DND-41 (cell line): ENCODE measurements at regions not wholly inside any gene's neighbourhood (a gene's known extent, or its start where the extent isn't known, plus 50 kb on each side); places are given as distances from the start of the nearest gene placed in this dataset.

ENCODE experiments used
- EZH2 ChIP-seq: IDR thresholded peaks from 3 replicates; pipeline ENCODE4 v1.6.1; 2012; ENCODE audit warnings: borderline replicate concordance, low read depth, mild to moderate bottlenecking, moderate library complexity, low read length, inconsistent platforms; ENCODE audit not compliant: severe bottlenecking
- TF ChIP-seq, protein P1 (sequence below): IDR thresholded peaks from 2 replicates; pipeline ENCODE4 v1.5.1; 2012; ENCODE audit warnings: borderline replicate concordance, low read length, moderate library complexity, mild to moderate bottlenecking; ENCODE audit not compliant: poor library complexity, severe bottlenecking; ENCODE audit errors: extremely low read depth

DNA sequence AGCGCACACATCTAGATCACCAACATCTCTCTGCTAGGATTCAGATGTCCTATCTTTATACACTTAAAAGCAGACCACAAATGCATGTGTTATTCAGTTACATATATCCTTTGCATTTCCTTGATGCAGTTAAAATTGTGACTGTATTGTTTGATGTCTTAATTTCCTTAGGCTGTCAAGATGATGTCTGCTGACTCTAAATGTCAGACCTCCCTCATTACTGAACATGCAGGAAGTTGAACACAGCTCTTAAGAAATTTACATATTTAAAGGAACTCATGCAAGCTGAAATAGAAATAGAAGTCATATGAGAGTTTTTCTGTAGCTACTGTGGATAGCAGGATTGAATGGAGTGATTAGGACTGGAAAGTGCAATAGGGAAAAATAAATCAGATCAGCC lies 336.5 kb upstream of the SEMA6A start:
- TF ChIP-seq, protein P1, sequence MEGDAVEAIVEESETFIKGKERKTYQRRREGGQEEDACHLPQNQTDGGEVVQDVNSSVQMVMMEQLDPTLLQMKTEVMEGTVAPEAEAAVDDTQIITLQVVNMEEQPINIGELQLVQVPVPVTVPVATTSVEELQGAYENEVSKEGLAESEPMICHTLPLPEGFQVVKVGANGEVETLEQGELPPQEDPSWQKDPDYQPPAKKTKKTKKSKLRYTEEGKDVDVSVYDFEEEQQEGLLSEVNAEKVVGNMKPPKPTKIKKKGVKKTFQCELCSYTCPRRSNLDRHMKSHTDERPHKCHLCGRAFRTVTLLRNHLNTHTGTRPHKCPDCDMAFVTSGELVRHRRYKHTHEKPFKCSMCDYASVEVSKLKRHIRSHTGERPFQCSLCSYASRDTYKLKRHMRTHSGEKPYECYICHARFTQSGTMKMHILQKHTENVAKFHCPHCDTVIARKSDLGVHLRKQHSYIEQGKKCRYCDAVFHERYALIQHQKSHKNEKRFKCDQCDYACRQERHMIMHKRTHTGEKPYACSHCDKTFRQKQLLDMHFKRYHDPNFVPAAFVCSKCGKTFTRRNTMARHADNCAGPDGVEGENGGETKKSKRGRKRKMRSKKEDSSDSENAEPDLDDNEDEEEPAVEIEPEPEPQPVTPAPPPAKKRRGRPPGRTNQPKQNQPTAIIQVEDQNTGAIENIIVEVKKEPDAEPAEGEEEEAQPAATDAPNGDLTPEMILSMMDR: no peak
- no peak for TF ChIP-seq EZH2
